Kidney glomerular epithelial cell (primary cell): ENCODE measurements at regions not wholly inside any gene's neighbourhood (a gene's known extent, or its start where the extent isn't known, plus 50 kb on each side); places are given as distances from the start of the nearest gene placed in this dataset.

Source experiments
- DNase-seq: peaks from one replicate; lab custom pipeline; 2025; lab: John Stamatoyannopoulos, UW

DNA sequence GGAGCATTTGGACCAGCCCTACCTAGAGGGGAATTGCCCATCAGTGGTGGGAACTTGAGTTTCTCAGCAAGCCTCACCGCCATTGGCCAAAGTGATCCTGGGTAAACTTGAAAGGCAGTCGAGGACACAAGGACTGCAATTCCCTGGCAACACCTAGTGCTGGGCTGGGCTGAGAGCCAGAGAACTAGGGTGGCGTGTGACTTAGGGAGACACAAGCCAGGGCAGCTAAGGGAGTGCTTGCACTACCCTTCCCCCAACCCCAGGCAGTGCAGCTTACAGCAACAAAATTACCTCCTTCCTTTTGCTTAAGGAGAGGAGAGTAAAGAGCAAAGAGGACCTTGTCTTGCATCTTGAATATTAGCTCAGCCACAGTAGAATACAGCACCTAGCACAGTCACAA is 176.9 kb upstream of the PRMT6 start:
- DNase-seq = no peak

DNA sequence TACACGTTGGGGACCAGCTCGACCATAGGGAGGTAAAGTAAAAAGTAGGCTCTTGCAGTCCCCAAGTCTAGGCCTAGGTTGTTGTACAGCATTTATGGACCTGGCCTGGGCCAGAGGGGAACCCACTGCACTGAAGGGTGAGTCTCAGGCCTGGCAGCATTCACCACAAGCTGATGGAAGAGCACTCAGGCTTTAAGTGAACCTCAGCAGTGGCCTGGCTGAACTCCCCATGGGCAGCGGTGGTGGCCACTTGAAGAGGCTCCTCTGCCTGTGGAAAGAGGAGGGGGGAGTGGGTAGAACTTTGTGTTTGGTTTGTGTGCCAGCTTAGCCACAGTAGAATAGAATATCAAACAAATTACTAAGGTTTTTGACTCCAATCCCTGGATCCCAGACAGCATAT is 176.2 kb upstream of the PRMT6 start:
- DNase-seq = no peak

DNA sequence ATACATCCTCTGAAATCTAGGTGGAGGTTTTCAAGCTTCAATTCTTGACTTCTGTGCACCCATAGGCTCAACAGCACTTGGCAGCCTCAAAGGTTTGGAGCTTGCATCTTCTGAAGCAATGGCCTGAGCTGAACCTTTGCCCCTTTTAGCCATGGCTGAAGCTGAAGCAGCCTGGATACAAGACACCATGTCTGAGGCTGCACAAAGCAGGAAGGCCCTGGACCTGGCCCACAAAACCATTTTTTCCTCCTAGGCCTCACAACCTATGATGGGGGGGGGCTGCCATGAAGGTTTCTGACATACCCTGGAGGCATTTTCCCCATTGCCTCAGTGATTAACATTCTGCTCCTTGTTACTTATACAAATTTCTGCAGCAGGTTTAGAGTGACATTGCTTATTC is 173.3 kb upstream of the PRMT6 start:
- no peak for DNase-seq

DNA sequence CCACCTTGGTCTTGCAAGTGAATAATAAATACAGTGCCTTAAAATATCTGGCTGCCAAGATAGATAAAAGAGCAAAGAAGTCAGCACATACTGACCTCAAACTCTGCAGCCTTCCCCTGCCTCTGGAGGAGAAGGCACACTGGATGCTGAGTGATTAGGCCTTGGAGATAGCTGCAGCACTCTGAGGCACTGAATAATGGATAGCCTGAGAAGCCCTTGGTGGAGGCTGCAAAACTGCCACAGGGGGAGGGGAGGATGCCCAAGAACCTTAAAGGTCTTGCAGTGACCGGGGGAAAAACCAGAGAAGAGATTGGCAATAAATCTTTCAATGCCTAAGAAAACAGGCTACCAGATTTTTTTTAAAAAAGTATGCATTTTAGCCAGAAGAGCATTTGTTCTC is 167.4 kb upstream of the PRMT6 start:
- no peak for DNase-seq

DNA sequence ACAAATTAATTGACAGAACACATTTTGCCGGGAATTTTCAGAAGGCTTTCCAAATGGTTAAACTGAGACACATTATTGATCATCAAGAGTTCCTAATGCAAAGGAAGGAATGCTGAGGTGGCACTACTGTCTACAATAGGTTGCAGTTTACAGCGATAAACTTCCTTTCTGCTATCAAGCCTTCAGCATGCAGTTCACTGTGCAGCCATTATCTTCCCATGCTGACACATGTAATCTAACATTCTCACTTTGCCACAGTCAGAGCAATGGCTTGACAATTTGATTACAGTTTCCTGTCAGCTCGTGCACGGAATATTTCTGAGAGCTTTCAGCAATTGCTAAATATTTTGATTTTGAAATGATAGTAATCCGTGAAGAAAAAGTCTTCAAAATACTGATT is 166.9 kb upstream of the PRMT6 start:
- DNase-seq = no peak

DNA sequence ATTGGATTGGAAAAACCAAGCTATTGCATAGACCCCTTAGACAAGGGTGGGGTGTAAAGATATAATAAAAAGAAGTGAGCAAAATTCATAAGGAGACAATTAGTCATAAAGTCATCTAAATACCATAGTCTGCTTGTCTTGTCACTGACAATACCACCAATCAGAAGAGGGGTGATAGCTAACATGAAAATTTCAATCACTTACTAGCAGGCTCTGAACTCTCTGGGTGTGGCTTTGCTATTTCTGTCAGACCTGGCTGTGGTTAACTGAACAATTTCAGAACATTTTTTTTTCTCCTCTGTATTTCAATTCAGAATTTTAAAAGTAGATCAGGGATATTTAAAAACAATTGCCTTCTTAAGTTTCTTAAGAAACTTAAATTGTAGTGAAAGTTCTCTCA is 158.5 kb upstream of the PRMT6 start:
- DNase-seq = no peak

DNA sequence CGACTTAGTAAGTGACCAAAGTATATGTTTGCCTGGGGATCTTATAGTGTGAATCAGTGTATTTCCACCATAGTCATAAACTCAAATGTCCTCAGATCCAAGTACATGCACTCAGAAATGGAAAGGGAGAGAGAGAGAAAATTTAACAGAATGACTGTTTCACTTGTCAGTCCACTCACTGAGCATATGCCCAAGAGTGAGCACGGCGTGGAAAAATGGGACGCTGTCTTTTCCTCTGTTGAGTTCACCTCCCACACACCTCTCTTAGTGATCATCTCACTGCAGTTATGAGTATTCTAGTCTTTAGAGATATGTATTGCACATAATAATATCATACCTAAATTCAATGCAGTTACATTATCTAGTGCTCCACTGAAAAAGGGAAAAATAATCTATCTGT is 156.8 kb upstream of the PRMT6 start:
- DNase-seq = no peak

DNA sequence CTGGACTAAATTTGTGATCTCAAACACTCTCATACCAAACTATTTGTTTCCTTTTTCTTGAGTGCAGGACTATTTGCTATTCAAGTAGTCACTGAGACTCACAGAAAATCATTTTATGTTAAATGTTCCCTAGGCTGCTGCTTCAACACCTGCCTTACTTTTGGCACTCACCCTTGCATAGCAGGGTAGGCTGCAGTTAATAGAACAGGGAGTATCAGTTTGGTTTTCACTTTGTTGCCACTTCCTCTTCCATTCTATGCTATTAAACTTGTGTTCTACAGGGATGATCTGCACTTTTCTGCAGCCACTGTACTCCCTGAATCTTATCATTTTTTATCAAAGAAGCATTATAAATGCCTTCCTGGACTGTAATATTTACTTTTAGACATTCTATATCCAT is 148.7 kb upstream of the PRMT6 start:
- DNase-seq = no peak

DNA sequence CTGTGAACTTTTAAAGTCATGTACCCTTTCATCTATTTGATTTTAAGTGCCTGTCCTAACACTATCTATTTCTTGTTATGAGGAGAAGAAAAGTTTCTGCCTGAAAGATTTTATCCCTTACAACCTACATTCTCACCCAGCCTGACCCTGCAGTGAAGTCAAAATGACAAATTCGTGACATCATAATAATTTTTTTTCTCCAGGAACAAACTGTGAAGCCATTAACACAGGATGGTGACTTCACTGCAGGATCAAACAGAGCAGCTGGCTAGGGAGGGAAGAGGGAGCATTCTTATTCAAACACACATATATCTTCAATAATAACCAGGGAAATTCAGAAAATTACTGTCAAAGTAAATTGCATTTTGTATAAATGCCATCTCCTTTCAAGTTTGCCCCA is 147.8 kb upstream of the PRMT6 start:
- no peak for DNase-seq

DNA sequence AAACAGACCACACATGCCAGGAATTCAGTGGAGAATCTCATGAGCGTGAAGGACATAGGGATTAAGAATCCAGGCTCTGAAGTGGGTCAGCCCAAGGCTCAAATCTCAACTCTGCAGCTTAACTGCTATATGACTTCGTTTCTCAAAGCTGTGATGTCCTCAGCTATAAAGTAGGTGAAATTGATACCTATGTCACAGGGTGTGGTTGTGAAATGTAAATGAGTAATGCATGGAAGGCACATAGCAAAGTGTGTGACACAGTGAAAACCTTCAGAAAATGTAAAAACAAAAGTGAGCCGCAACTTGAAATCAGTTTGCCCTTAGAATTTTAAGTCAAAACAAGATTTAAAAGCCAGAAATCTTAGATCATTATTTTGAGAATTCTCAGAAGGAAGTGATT is 145.7 kb upstream of the PRMT6 start:
- DNase-seq = no peak

DNA sequence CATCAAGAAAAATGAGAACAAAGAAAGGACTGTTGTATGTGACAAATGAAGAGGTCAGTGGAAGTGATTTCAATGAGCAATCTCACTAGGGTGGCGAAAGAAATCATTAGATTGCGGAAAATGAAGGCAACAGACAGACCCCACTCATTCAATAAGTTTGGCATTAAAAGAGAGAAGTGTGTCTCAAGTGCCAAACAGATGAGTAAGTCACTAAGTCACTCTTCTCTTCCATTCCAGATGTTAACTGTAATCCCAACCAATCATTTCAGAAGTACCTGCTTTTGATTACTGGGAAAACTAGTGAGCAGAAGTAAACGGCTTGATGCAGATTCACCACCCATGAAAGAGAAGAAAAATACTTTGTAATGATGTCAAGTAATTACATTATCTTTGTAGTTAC is 144.3 kb upstream of the PRMT6 start:
- DNase-seq = peak; percentile 1

DNA sequence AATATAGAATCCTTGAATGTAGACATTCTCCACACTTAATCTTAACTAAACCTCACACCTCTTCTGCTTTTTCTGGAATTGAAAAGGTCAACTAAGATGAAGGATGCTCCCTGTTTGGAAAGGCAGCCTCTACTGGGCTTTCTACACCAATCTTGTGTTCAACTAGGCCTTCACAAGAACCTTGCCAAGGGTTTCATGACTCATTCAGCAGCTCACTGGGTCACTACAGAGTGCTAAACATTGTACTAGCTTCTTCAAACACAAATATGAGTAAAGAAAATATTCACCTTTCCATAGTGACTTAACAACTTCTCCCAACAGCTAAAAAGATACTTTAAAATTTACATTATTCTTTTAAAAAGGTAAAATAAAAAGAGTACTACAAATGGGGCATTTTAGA is 135.3 kb upstream of the PRMT6 start:
- peak; percentile 2 for DNase-seq

DNA sequence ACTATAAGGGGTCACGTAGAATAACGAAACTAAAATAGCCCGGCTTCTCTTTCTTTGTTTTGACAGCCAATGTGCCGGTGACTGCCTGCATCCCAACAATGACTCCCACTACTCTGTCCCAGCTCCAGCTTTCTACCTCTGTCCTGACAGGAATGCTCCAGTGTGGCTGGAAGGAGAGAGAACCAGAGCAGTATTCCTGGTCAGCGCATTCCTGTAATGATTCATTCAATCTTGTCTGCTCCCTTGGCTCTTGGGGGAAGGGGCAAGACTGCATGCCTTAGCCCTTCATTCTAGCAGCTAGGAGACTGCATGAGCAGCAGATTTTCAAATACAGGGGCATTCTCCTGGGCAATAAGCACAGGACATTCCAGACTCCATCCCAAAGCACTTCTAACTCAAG is 132.1 kb upstream of the PRMT6 start:
- peak; percentile 91 for DNase-seq

DNA sequence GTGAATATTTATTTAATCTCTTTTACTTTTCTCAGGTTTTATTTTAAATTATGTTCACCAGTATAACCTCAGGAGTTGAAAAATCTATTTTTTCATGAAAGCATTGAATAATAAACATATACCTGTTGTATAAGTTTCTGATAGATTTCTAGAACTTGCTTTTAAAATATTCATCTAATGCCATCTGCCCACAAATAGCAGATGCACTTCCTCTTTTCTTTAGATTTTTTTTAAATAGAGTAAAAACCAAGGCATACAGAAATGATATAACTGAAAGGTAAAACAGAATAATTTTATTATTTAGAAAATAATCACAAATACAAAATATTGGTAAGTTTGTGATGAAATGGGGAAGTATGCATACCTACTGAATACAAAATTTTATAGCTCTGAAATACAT is 130.7 kb upstream of the PRMT6 start:
- DNase-seq = no peak

DNA sequence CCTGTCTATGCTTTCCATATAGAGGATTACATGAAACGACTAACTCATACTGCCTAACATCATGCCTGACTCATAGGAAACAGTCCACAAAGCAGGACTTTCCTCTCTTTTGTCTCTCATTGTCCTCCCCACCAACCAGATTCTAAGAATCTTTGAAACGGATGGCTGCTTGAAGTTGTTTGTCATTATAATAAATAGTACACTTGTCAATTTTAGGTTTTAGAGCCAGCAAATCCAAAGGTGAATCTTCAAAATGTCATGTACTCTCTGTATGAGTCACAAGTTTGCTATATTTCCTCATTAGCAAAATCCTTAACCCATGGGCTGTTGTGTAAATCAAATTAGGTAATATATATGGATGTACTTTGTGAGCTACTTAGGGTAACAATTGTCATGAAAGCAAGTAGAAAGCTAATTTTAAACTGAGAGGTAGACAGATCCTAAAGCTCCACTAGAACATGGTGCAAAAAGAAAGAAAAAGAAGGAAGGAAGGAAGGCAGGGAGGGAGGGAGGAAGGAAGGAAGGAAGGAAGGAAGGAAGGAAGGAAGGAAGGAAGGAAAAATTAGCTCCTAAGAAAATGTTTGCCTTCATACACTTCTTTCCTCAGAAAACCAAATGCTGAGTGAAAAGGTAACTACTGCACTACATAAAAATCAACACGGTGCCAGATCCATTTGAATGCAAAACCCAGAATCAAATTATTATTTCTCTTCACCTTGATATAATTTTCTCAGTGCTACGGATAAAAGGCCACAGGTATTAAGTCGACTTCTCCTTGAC is 129.5 kb upstream of the PRMT6 start:
- no peak for DNase-seq

DNA sequence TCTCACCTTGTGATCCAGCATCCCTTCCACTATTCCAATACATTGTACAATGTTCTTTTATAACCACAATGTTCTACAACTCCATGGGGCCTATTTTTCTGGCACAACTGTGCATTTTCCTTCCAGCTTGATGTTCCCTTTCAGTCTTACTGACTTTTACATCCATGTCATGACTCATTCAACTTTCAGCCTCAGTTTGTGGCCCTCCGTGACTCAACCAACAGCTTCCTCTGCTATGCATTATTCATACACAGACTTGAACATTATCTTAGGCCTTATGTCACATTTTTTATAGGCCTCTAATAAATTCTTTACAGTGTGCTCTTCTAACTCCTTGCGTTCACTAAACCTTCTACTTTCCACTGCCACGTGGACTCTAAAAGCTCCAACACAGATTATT is 119.4 kb upstream of the PRMT6 start:
- peak; percentile 34 for DNase-seq

DNA sequence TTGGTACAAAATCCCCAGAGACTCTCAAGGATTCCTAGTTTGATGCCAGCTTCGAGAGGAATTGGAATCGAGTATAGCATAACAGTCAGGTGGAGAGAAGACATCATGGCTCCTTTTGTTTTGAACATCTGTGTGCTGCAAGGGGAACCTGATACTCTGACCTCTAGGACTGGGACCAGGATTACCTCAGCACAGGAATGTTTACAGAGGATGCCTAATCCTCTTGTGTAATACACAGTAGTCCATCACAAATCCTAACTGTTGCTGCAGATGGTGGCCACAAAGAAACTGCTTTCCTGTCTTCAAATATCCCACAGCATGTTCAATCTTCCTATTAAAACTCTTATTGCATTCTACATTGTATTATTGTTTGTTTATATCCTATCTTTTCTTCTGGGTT is 111.8 kb upstream of the PRMT6 start:
- DNase-seq = peak; percentile 2

DNA sequence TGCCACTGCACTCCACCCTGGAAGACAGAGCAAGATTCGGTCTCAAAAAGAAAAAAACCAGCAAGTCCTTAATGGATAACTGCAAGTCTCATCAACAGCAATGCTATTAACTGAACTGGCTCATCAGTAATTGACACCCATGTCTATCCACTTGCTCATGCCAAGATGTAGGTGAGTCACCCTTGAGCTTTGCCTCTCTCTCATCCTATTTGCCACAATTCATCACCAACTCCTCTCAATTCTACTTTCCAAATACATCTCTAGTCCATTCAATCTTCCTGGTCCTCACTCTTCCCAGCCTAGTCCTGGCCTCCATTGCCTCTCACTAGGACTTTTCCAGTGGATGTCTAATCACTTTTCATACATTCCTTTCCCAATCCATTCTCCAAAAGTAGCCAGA is 103.7 kb upstream of the PRMT6 start:
- no peak for DNase-seq

DNA sequence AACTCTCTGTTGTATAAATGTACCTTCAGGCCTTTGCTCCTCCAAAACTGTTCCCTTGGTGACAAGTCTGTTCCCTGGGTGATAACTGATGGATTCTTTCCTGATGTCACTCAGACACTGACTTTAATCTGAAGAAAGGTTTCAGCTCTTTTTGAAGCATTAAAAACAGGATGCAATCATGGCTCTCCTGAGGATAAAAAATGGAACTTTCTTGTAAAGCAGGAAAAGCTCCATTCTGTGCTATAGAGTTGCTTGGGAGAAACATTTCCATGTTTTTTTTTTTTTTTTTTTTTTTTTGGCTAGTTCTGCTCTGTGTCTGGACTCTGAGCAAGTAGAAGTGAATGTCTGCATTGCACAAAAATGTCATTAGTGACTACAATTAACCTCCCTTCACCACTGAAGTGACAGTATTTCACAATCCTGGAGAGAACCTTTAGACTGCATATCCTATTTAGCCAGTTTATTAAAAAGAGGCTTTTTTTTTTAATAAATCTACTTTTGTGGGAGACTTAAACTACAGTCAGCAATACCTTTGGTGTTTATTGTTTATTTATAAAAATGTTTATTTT is 101.7 kb upstream of the PRMT6 start:
- no peak for DNase-seq

DNA sequence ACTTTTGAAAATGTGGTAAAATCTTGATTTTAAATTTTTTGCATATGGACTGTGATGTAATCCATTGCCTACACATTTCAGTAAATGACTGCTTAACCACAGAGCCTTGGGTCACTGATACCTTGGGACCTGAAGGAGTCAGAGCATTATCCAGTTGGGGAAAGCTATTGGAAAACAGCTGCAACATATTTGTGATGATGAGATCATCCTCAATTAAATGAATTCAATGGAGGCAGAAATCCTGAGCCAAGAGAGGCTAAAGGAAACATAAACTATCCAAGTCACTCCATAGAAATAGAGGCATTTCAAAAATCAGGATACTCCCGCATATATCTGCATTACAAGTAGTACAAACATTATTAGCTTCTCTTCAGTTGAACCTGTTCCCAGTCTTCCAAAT is 99.8 kb upstream of the PRMT6 start:
- DNase-seq = no peak

DNA sequence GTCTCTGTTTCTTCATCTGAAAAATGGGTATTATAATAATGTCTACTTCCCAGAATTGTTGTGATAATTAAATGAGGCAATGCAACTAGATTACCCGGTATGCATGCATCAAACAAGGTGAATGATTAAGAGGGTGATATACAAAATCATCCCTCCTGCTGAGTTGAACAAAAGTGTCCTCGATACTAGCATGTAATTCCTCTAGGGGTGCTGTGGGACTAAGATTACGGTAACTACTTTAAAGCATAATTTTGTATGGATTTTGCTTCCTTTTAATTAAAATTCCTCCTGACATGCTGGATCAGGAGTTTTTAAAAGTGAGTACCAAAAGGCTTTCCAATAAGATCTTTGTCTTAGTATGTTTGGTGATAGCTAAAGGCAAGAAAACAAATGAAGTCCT is 98.7 kb upstream of the PRMT6 start:
- DNase-seq = no peak

DNA sequence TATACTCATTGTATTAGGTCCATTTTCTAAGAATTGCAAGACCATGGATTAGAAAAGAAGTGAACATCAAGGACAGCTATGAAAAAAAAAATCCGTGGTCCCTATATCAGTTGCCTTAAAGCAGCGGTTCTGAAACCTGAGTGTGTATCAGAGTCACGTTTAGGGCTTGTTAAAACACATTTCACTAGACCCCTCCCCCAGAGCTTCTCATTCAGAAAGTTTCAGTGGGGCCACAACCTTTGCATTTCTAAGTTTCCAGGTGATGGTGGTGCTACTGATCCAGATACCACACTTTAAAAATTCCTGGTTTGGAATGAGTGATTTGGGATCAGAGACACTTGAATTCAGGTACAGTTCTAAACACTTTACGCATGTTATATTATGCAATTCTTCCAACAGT is 96.1 kb upstream of the PRMT6 start:
- no peak for DNase-seq

DNA sequence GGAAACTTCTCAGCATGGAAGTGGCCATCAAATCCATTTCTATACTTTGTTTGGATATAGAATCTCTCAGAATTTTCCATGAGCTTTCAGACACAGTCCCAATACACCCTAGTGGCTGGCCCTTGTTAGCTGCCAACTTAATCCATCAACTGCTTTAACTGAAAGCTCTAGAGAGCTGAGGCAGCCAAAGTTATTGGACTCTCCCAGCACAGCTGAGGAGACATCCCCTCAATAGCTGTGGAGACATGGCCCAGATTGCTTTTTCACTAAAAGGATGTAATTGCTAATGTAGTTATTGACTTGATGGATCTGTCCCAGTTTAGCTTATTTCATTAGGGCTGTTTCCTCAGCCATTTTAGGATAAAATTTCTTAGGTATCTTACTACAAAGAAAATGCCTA is 94.8 kb upstream of the PRMT6 start:
- DNase-seq = no peak

DNA sequence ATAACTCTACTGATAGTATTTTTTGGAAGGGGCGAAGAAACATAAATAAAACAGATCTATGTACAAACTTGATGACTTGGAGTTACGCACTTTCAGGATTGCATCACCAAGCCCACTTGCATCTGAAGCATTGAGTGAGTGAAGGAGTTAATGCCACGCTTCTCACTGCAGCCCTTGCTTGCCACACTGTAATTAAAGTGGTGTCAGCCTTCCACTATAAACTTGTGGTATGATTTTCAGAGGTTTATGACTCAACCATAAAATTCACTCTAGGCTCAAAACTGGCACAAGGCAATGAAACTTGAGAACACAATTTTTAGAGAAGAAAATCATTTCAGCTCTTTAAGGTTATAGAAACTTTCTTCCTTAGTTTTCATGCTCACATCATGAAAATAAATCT is 93.9 kb upstream of the PRMT6 start:
- DNase-seq = no peak
